SK-N-SH (cell line): ENCODE measurements at regions not wholly inside any gene's neighbourhood (a gene's known extent, or its start where the extent isn't known, plus 50 kb on each side); places are given as distances from the start of the nearest gene placed in this dataset.

ENCODE experiments used
- CTCF ChIA-PET: fragments of 300-600, 350-600 bp; formaldehyde crosslinking; extraction: SDS; loops from one replicate; lab custom pipeline; 2021; lab: Yijun Ruan, JAX
- POLR2A ChIA-PET: fragments of 350-600 bp; sonication (Branson Sonifier 250); formaldehyde crosslinking; extraction: SDS; loops from one replicate; lab custom pipeline; 2020; ENCODE audit warnings: antibody characterized with exemption, inconsistent platforms; lab: Yijun Ruan, JAX
- DNase-seq: peaks from one replicate; pipeline ENCODE4 v3.0.0; 2012
- H2AFZ ChIP-seq: fragments of 200-600 bp; sonication (generic); 2 replicates; pipeline ENCODE4 v1.8.1; 2016; ENCODE audit warnings: antibody characterized with exemption, mild to moderate bottlenecking, low read depth
- H3F3A ChIP-seq: fragments of 200-600 bp; sonication (generic); replicated peaks from 2 replicates; pipeline ENCODE3; 2016; ENCODE audit warnings: antibody characterized with exemption, mild to moderate bottlenecking; ENCODE audit not compliant: insufficient read depth
- H3K27ac ChIP-seq, 2 experiments: fragments of 200-500 bp in 1 of 2; fragments of 200-600 bp in 1 of 2; sonication (Bioruptor generic) in 1 of 2; sonication (generic), shearing (Covaris generic) in 1 of 2; 2 replicates each; pipeline versions ENCODE4 v1.5.1 to v1.6.1; 2014 to 2016; ENCODE audit warnings: low read depth in 2 of 2, inconsistent platforms in 1 of 2, low read length in 1 of 2, mild to moderate bottlenecking in 1 of 2, mixed read lengths in 1 of 2
- H3K27me3 ChIP-seq: fragments of 200-600 bp; sonication (generic), shearing (Covaris generic); 2 replicates; pipeline ENCODE4 v1.6.1; 2016; ENCODE audit warnings: mixed run types; ENCODE audit not compliant: insufficient read depth
- H3K36me3 ChIP-seq, 2 experiments: fragments of 200-500 bp in 1 of 2; fragments of 200-600 bp in 1 of 2; sonication (Bioruptor generic) in 1 of 2; sonication (generic) in 1 of 2; replicated peaks in 1 of 2; 2 replicates each; pipeline versions ENCODE3 to v1.5.1; 2014 to 2016; ENCODE audit warnings: low read length in 1 of 2, mild to moderate bottlenecking in 1 of 2; ENCODE audit not compliant: insufficient read depth in 2 of 2, control insufficient read depth in 1 of 2
- H3K4me1 ChIP-seq, 2 experiments: fragments of 200-500 bp in 1 of 2; fragments of 200-600 bp in 1 of 2; sonication (Bioruptor generic) in 1 of 2; sonication (generic), shearing (Covaris generic) in 1 of 2; 2 replicates each; pipeline versions ENCODE4 v1.5.1 to v1.6.1; 2014 to 2016; ENCODE audit warnings: low read depth in 1 of 2, low read length in 1 of 2, mixed run types in 1 of 2; ENCODE audit not compliant: insufficient read depth in 2 of 2, control insufficient read depth in 1 of 2
- H3K4me2 ChIP-seq: fragments of 200-600 bp; sonication (generic), shearing (Covaris generic); 2 replicates; pipeline ENCODE4 v1.6.1; 2017; ENCODE audit warnings: mixed run types
- H3K4me3 ChIP-seq, 2 experiments: fragments of 200-500 bp in 1 of 2; fragments of 200-600 bp in 1 of 2; sonication (Bioruptor generic) in 1 of 2; sonication (generic), shearing (Covaris generic) in 1 of 2; 2 replicates each; pipeline versions ENCODE4 v1.5.1 to v1.8.1; 2014 to 2016; ENCODE audit warnings: low read depth in 2 of 2, inconsistent platforms in 1 of 2, low read length in 1 of 2, mild to moderate bottlenecking in 1 of 2, mixed read lengths in 1 of 2, moderate library complexity in 1 of 2
- H3K79me2 ChIP-seq: fragments of 200-600 bp; sonication (generic); 2 replicates; pipeline ENCODE4 v1.8.1; 2017; ENCODE audit warnings: mild to moderate bottlenecking; ENCODE audit not compliant: insufficient read depth
- H3K9ac ChIP-seq: fragments of 200-600 bp; sonication (generic); 2 replicates; pipeline ENCODE4 v1.6.1; 2017; ENCODE audit warnings: mixed run types
- H3K9me2 ChIP-seq: fragments of 200-600 bp; sonication (generic); 2 replicates; pipeline ENCODE4 v1.6.1; 2017; ENCODE audit warnings: mixed run types
- H3K9me3 ChIP-seq: fragments of 200-600 bp; sonication (generic); 2 replicates; pipeline ENCODE4 v1.6.1; 2017; ENCODE audit warnings: mixed run types, mild to moderate bottlenecking, moderate library complexity
- H4K20me1 ChIP-seq: fragments of 200-600 bp; sonication (generic); 2 replicates; pipeline ENCODE4 v1.6.1; 2017; ENCODE audit warnings: mild to moderate bottlenecking, mixed run types; ENCODE audit not compliant: insufficient read depth
- FOXJ3 ChIP-seq: sonication (generic); formaldehyde crosslinking; IDR thresholded peaks from 2 replicates; pipeline ENCODE4 v1.5.1; 2020; ENCODE audit warnings: mild to moderate bottlenecking, missing genetic modification reagents
- MEF2A ChIP-seq: IDR thresholded peaks from 2 replicates; pipeline ENCODE4 v1.4.0; 2012; ENCODE audit warnings: low read depth, borderline replicate concordance
- NFIC ChIP-seq: IDR thresholded peaks from 2 replicates; pipeline ENCODE4 v1.4.0; 2012; ENCODE audit warnings: borderline replicate concordance
- RAD21 ChIP-seq: IDR thresholded peaks from 2 replicates; pipeline ENCODE4 v1.6.1; 2012; ENCODE audit warnings: mild to moderate bottlenecking, low read length
- RCOR1 ChIP-seq: fragments of 150-350 bp; IDR thresholded peaks from 2 replicates; pipeline ENCODE4 v1.6.1; 2017; ENCODE audit warnings: antibody characterized with exemption, low read length
- REST ChIP-seq: IDR thresholded peaks from 2 replicates; pipeline ENCODE4 v1.6.1; 2012; ENCODE audit warnings: mild to moderate bottlenecking, low read depth, low read length, moderate library complexity
- TAF1 ChIP-seq: IDR thresholded peaks from 2 replicates; pipeline ENCODE4 v1.6.1; 2012; ENCODE audit warnings: low read depth, mild to moderate bottlenecking, low read length, moderate library complexity, borderline replicate concordance
- TEAD4 ChIP-seq: IDR thresholded peaks from 2 replicates; pipeline ENCODE4 v1.4.0; 2012; ENCODE audit warnings: mild to moderate bottlenecking, borderline replicate concordance; ENCODE audit not compliant: insufficient read depth
- USF1 ChIP-seq: IDR thresholded peaks from 2 replicates; pipeline ENCODE4 v1.4.0; 2012; ENCODE audit warnings: low read depth, borderline replicate concordance
- WGBS: methylation state at CpG from one replicate; pipeline ENCODE4 v1.1.6; 2017; ENCODE audit warnings: low lambda C conversion rate; 5-methylcytosine and 5-hydroxymethylcytosine counted together
- TF ChIP-seq, protein P1 (sequence below): fragments of 150-350 bp; IDR thresholded peaks from 2 replicates; pipeline ENCODE4 v1.6.1; 2017; ENCODE audit warnings: antibody characterized with exemption, low read length, low read depth, borderline replicate concordance

DNA sequence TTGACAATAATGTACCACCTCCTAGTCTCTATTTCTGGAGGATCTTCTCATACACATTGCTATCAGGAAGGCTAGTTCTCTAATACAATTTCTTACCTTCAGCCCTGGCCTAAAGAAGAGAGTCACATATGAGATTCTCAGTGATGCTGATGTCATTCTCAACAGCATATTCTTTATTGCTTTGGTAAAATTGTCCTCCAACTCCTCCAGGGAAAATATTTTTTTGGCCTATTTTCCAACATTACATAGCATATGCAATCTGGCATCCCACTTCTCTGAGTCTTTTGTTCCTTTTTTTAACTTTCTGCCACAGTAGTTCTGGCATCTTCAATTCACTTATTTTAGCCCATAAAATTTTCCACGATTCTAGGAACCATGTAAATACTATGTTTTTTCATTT lies 2363.1 kb downstream of the ARAP2 start:
- Histone ChIP-seq H3K4me3 (no peak overlapping the region), H3K36me3 (no peaks in the 10 kb centered on the region), H3K9me3 (no peaks in the 10 kb centered on the region), H2AFZ (no peak overlapping the region), H3K27ac (no peak overlapping the region), H3K9ac (no peak overlapping the region), H3K4me1 (peaks cover 0 to 5% of the 10 kb centered on the region in 2 experiments; a peak in 2 of 4 replicates), H4K20me1 (no peaks in the 10 kb centered on the region), H3F3A (no peaks in the 10 kb centered on the region), H3K9me2 (no peaks in the 10 kb centered on the region), H3K79me2 (no peaks in the 10 kb centered on the region), H3K27me3 (no peaks in the 10 kb centered on the region), H3K4me2 (no peak overlapping the region)
- 61% methylated on average over 1 of the region's 1 CpG for WGBS
- ChIA-PET CTCF (no interaction called here), POLR2A (no interaction called here)
- no peak for TF ChIP-seq TEAD4
- no peak for TF ChIP-seq REST
- DNase-seq, result no peak

DNA sequence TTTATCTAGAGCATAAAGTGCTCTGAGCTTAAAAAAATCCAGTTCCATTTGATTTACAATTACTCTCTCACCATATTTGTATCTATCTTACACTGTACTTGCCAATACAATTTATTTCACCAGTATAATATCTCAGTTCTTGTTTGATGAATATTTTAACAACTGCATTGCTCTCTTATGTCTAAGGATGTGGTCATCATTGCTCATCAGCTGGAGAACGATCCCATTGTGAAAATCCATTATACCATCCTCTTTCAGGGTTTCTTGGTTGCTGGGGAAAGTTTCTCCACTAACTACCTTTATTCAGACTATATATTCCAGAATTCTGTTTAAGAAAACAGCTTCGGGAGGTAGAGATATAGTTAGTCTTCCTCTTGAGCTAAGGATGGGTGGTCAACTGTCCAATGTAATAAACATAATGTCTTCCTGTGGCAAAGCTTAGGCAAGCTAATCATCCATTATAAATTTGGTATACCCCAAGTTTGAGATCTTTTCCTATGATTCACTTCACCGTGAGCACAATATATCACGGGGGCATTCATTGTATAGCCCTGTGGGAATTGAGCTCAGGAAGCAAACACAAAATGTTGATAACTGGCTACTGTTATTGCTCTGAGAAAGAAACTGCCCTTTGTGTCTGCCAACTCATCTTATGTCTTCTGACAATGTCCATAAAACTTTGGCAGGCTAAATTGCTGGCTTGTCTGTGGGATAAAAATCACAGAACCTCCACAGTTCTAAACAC lies 2361.9 kb downstream of the ARAP2 start:
- Histone ChIP-seq H4K20me1 (no peaks in the 10 kb centered on the region), H3K4me3 (no peak overlapping the region), H3K9me3 (no peaks in the 10 kb centered on the region), H3F3A (no peaks in the 10 kb centered on the region), H3K9ac (no peak overlapping the region), H3K9me2 (no peaks in the 10 kb centered on the region), H3K27me3 (no peaks in the 10 kb centered on the region), H3K4me2 (0 out of 2 replicates have a peak overlapping the region, but pooled peaks have one; percentile 15), H3K36me3 (no peaks in the 10 kb centered on the region), H3K79me2 (no peaks in the 10 kb centered on the region), H3K27ac (peak overlapping the region in 1 of 2 experiments; percentile 38; a peak in 2 of 4 replicates), H3K4me1 (peaks cover 0 to 5% of the 10 kb centered on the region in 2 experiments; a peak in 2 of 4 replicates), H2AFZ (peak overlapping the region; percentile 63; the same call in 1 of the 2 replicates)
- DNase-seq, result no peak
- ChIA-PET CTCF (no interaction called here), POLR2A (no interaction called here)
- TF ChIP-seq FOXJ3 (CRISPR knock-in tag) (no peak), USF1 (no peak), MEF2A (no peak), TAF1 (no peak), TEAD4 (no peak), NFIC (no peak), RCOR1 (no peak), RAD21 (no peak)
- TF ChIP-seq, protein P1, sequence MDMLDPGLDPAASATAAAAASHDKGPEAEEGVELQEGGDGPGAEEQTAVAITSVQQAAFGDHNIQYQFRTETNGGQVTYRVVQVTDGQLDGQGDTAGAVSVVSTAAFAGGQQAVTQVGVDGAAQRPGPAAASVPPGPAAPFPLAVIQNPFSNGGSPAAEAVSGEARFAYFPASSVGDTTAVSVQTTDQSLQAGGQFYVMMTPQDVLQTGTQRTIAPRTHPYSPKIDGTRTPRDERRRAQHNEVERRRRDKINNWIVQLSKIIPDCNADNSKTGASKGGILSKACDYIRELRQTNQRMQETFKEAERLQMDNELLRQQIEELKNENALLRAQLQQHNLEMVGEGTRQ, result no peak
- WGBS, result 42% methylated on average over 4 of the region's 4 CpGs
